ENCODE measurements at regions not wholly inside any gene's neighbourhood (a gene's known extent, or its start where the extent isn't known, plus 50 kb on each side); places are given as distances from the start of the nearest gene placed in this dataset.

- TF ChIP-seq CTCF (conservative IDR thresholded peaks at IDR 0.05): no peak
- no peak for TF ChIP-seq EZH2 (IDR thresholded peaks at IDR 0.05; ENCODE audit: low read depth)
These were observed 327.3 kb downstream of the ALG10 start for GRCh38 chr12:34349673-34349961.
